HG03442 (cell line): ENCODE measurements at regions not wholly inside any gene's neighbourhood (a gene's known extent, or its start where the extent isn't known, plus 50 kb on each side); places are given as distances from the start of the nearest gene placed in this dataset.
"Not testable (repeated sequence)": the region's sequence is repeated elsewhere in the genome, so short reads cannot be mapped to it uniquely, and the experiment has no call there.

ENCODE experiments used
- ATAC-seq: cut with Tn5 transposase; IDR thresholded peaks from one replicate; pipeline ENCODE4 v1.9.1; 2021; ENCODE audit warnings: mild to moderate bottlenecking, moderate library complexity; ENCODE audit not compliant: unreplicated experiment

DNA sequence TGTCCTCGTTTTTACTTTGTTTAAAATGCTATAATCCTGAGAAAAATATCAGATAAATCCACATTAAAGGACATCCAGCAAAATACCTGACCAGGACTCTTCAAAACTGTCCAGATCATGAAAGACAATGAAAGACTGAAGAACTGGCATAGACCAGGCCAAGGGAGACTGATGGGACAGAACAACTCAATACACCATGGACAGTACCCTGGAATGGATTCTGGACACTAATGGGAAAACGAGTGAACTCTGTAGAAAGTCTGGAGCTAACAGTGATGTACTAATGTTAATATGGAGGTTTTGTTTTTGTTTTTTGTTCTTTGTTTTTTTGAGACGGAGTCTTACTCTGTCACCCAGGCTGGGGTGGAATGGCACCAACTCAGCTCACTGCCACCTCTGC, 461.4 kb downstream of the CD83 start:
- no peak for ATAC-seq

DNA sequence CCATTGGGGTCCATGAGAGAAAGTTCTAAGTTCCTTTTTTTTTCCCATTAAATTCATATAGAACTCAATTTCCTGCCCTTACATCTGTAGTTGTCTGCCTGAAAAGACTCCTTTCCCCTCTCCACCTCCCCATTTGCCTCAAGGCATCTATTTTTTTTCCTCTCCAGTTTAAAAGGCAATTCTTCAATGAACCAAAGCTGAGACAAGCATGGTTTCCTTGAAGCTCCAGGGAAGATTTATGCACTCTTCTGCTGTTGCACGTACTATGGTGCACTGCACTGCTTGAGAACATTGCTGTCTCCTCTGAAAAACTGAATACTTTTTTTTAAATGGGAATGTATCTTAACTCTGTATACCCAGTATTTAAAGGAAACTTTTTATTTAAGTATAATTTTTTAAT, 465.2 kb downstream of the CD83 start:
- no peak for ATAC-seq

- no peak for ATAC-seq
Observed at GRCh38 chr6:14583826-14584225, 466.3 kb downstream of the CD83 start.

GRCh38 chr6:14584450-14584849, 466.9 kb downstream of the CD83 start:
- ATAC-seq = no peak

- ATAC-seq = no peak
Observed at GRCh38 chr6:14585689-14586088, 468.1 kb downstream of the CD83 start.

- no peak for ATAC-seq
Observed at GRCh38 chr6:14589175-14589574, 471.6 kb downstream of the CD83 start.

GRCh38 chr6:14590586-14590985, 473.0 kb downstream of the CD83 start:
- ATAC-seq = no peak

DNA sequence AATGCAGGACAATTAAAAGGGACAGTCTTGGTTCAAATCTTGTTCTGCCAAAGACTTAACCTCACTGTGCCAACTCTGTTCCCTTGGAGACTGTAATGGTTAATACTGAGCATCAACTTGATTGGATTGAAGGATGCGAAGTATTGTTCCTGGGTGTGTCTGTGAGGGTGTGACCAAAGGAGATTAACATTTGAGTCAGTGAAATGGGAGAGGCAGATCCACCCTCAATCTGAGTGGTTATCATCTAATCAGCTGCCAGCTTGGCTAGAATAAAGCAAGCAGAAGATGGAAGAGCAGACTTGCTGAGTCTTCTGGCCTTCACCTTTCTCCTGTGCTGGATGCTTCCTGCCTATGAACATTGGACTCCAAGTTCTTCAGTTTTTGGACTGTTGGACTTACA, 474.4 kb downstream of the CD83 start:
- ATAC-seq = no peak

GRCh38 chr6:14593286-14593685, 475.7 kb downstream of the CD83 start:
- no peak for ATAC-seq

DNA sequence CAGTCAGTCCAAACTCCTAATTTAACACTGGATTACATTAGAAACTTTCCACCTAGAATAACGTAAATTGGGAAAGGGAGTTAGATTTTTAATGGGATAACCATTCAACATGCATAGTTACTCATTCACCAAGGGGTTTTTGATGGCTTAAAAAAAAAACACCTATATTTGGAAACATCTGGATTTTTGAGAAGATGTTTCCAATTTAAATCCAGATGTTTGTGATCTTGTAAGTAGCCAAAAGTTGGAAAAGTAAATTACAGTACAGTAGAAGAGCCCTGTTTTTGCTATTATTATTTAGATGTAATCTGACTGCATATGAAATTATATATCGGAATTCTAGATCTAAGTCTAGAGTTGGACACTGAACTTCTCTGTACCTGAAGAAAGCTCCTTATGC, 478.2 kb downstream of the CD83 start:
- ATAC-seq = no peak

DNA sequence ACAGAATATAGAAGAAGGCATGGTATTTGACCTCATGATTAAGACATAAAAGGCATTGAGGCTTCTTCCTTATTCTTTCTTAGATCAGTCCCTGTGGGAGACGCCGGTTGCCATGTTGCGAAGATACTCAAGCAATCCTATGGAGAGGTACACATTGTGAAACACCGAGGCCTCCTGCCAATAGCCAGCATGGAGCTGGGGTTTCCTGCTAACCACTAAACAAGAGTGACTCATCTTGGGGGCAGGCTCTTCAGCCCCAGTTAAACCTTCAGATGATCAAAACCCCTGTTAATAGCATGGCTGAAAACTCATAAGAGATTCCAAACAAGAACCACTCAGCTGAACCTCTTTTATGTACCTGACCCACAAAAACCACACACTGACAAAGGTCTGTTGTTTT, 478.8 kb downstream of the CD83 start:
- no peak for ATAC-seq

DNA sequence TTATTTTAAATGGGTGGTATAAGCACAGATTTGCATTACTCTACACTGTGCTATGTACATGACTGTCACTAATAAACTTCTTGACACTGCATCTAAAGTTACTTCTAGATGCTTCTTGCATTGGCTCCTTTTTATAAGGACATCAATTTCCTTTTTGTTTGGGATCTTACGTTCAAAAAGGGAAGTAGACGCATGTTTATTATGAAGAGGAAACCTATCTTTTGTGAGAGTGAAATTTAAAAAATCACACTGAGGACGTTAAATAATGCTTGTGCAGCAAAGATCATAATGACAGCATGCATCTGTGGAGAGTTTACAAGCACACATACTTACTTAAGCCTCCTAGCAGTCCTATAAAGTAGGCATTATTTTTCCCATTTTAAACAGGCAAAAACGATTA, 479.5 kb downstream of the CD83 start:
- ATAC-seq = no peak

DNA sequence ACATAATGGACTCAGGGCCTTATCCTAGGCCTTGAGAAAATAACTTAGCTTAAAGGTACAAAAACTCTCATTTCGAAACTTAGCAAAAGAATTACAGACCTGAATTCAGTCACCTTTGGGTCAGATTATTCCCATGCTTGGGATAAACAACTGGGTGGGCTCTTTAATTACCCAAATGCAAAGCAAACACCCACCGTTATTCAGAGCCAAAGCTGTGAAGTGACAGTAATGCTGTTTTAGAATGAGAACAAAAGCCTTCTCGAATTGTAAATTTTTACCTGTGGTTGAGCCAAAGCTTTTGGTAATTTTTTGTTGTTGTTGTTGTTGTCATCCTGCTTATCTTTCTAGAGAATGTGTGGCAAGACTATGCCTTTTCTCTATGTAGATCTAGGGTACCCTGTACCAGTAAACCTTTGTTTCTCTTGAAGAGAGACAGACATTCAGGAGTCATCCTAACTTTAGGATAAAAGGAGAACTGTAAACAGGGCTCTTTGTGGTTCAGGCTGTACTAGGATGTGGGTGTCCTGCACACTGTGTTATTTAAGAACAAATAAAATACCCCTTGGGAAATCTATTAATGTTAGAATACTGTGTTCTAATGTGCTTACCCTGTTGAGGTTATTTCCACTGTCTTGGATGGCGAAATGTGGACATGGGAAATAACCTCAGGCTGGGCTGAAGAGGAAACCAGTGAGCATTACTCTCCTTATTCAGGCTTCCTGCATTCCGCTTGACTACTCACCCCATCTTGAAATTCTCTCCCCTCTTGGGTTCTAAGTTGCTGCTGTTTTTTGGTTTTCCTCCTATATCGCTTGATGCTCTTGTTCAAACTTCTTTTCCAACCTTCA, 480.7 kb downstream of the CD83 start:
- no peak for ATAC-seq

DNA sequence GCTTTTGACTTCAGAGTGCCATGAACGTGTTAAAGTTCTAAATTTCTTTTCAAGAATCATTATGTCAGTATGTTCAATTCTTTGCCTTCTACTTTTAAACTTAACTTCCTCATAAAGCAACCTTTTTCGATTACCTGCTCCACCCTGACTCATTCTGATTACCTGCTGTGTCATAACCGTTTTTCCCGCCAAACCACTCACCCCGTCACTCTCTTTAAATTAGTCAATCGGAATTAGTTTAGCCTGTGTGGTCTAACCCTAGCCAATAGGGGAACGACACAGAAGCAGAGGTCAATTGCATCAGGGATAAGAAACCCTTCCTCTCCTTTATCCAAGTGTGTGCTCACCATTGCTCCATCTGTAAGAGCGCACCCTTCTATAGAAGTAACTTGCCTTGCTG, 482.7 kb downstream of the CD83 start:
- not testable (repeated sequence) for ATAC-seq

DNA sequence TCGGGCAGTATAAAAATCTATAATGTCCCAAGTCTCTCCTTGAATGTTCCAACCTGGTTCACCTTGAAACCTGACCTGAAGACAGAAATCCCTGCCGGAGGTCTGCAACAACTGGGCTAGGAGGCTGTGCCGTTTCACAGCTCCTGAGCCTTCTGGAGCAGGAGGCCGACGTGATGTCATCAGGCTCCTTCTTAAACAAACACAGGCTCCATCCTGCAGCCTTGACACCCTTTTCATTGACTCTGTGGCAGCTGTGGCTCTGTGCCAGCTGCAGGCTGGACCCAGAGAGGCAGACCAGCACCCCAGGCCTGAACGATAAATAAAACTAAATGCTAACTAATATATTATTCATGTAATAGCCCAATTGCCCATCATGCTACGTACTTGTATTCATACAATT, 483.9 kb downstream of the CD83 start:
- no peak for ATAC-seq

DNA sequence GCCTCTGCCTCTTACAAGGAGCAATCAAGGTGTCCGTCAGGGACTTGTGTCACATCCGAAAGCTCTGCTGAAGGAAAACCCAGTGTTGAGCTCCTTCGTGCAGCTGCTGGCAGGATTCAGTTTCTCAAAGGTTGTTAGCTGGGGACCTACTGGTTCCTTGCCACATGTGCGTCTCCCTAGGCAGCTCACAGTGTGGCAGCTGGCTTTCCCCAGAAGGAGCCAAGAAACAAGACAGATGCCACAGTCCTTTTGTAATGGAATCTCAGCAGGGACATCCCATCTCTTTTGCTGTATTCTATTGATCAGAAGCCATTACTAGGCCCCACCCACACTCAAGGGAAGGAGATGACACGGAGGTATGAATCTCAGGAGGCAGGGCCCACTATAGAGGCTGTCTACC, 488.8 kb downstream of the CD83 start:
- ATAC-seq = no peak

DNA sequence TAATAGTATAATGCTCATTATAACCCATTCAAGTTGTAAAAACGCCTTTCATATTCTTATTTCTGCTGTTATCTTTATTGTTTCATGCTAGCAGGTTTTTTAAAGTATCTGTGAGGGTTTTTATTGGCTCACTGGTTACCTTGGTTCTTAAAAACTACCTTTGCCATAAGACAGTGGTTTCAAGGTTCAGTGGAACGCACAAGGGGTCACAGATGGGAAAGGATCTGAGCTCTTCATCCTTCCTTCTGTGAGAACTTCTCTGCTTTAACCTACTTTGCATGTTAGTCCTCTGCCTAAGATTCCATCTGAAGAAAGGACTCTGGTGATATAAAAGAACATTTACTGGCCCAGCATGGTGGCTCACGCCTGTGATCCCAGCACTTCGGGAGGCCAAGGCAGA, 492.6 kb downstream of the CD83 start:
- no peak for ATAC-seq

- no peak for ATAC-seq
Observed at GRCh38 chr6:14612016-14612980, 494.7 kb downstream of the CD83 start.

DNA sequence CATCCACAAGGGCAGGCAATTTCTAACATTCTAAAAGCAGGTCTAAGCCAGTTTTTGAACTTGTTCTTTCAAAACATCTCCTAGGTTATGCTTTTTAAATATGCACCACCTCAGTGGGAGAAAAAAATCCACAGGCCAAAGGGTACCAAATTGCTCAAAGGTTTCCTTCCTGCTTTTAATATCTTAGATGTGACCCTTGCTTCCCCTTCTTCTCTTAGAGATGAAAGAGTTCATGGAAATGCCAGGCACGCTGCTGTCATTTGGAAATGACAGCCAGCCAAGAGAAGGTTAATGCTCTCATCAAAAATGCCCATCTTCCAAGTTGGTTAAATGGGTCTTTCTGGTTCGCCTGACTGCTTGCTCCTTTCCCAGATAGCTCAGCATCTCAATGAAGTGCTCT, 497.1 kb downstream of the CD83 start:
- no peak for ATAC-seq

DNA sequence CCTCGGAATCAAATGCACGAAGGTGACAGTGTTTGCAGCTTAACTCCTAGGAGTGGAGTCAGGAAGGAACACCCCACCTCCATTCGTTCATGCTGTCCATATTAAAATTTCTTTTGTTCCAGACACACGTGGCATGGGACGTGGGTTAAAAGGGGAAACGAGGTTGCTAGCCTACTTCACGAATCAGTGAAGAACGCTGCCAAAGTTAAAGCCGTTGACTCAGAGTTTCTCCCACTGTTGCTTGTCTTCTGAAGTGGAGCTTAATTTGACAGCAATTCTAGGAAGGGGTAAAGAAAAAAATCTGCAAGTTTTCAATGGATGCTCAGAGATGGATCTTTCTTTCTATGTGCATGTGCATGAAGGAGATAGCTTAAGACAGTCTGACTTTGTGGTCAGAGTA, 499.1 kb downstream of the CD83 start:
- no peak for ATAC-seq

DNA sequence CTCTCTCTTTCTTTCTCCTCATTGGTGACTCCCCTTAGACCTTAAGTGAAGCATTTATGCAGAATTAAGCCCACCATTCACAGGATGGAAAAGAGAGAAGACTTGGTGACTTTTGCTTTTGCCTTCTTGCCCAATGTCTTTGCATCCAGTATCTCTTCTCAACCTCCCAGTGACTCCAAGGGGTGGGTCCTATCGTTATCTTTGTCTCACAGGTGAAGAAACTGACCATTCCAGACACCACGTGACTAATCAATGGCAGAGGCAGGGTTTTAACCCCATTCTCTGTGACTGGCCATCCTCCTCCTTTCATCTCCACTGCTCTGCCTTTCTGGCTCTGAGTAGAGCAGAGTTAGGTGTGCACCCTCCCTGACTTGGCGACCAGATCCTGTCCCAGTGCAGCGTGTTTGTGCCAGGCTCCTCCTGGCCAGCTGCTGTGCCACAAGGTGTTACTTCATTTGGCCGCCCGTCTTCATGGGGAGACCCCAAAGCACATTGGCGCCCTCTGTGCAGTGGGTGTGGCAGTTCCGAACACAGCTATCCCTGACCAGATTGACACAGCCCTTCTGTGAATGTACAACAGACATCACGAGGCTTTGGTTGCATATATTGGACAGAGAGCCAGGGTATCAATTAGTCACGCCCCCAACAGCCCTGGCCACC, 501.3 kb downstream of the CD83 start:
- ATAC-seq = no peak

DNA sequence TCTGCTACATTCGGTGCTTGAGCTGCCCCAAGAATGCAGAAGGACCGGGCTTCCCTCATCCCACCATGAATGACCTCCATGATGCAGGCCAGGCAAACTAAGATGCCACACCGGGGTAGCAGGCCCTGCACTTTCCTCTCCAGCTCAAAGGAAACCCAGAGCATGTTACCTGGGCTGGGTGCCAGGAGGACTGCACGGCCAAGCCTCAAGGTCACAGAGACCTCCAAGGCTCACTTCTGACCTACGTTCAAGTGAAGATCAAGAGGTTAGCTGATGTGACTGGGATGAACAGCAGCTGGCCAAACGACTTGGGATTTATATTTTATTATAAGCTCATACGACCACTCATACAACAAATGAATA, 501.8 kb downstream of the CD83 start:
- ATAC-seq = no peak
